T-helper 17 cell (primary cell): ENCODE measurements at regions not wholly inside any gene's neighbourhood (a gene's known extent, or its start where the extent isn't known, plus 50 kb on each side); places are given as distances from the start of the nearest gene placed in this dataset.
"Not testable (repeated sequence)": the region's sequence is repeated elsewhere in the genome, so short reads cannot be mapped to it uniquely, and the experiment has no call there.

Experiments
- ATAC-seq: fragments of 150-1000 bp; cut with Tn5 transposase; 2 replicates; pipeline ENCODE4 v1.10.0; 2021; ENCODE audit warnings: mild to moderate bottlenecking, moderate library complexity
- DNase-seq, 3 donors: peaks; one replicate each; pipeline versions ENCODE4 v3.0.0 to v3.0.0-alpha.2; 2020 to 2021
- H3K9me3 ChIP-seq: one replicate; pipeline ENCODE4 v1.7.0; 2013; ENCODE audit warnings: low read length, mild to moderate bottlenecking; ENCODE audit not compliant: control insufficient read depth, poor library complexity, severe bottlenecking
- H3K27ac Mint-ChIP-seq: one replicate; pipeline ENCODE4 v1.8.0; 2022; ENCODE audit warnings: mild to moderate bottlenecking, moderate library complexity, mixed read lengths
- H3K27me3 Mint-ChIP-seq: one replicate; pipeline ENCODE4 v1.8.0; 2022; ENCODE audit warnings: mixed read lengths
- H3K36me3 Mint-ChIP-seq: one replicate; pipeline ENCODE4 v1.8.0; 2022; ENCODE audit warnings: low read depth, mixed read lengths
- H3K4me1 Mint-ChIP-seq: one replicate; pipeline ENCODE4 v1.8.0; 2022; ENCODE audit warnings: mild to moderate bottlenecking, mixed read lengths
- H3K4me3 Mint-ChIP-seq: one replicate; pipeline ENCODE4 v1.8.0; 2022; ENCODE audit warnings: mild to moderate bottlenecking, moderate library complexity, mixed read lengths

DNA sequence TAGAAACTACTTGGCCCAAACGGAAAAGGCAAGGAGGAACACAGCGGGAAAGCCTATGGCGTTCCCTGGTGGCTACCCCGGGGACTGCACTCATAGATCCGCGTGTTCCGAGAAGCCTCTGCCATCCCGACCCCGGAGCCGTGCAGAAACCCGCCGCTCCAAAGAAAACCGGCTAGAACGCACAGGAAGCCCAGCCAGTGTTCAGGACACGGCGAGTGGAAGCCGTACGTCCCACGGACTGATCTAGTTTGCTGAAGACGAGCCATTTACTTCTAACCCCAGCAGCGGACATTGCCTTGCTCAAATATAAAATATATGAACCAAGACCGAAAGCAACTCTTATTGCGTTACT, 215.0 kb upstream of the NOTCH2NLA start:
- ATAC-seq (peak; percentile 16), DNase-seq (peak in 1 of 3 donors; percentile 8)
- peak overlapping the region; percentile 76 for H3K4me3 Mint-ChIP-seq
- H3K4me1 Mint-ChIP-seq, H3K9me3 ChIP-seq, H3K27me3 Mint-ChIP-seq, H3K36me3 Mint-ChIP-seq, H3K27ac Mint-ChIP-seq: not testable (repeated sequence)

DNA sequence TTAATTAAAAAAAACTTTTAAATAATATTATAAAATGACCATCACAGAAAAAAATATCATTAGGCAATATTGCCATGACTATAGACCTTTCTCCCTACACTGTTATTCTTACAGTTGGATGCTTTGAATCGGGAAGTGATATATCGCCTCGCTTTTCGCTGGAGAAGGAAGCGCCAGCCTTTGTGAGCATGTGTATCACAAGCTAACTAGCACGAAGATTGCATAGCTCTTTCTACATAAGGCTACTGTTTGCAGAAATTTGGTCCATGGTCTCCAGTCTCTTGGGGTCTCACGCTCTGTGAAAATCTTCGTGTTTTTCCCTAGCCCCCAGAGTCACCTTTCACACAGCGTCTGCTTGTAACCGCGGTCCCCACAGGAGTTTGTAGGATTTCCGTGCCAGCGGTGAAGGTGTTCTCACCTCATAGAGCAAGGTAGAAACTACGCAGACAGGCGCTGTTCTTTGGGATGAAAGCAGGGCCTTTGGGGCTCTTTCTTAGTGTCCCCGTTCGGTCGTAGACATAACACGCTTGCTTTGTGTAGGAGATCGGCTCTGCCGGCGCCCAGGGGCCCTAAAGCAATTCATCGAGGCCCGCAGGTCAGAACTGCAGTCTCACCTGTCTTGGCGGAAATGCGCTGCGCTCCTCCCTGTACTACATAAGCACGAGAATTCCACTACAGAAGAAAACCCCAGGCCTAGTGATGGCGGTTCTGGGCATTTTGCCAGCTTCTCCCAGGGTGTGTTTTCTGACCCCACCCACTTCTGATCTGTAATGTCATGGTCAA, 214.5 kb upstream of the NOTCH2NLA start:
- DNase-seq, H3K4me1 Mint-ChIP-seq, H3K27ac Mint-ChIP-seq, H3K4me3 Mint-ChIP-seq, H3K36me3 Mint-ChIP-seq, H3K9me3 ChIP-seq, H3K27me3 Mint-ChIP-seq: not testable (repeated sequence)
- ATAC-seq = peak; percentile 59

- ATAC-seq = not testable (repeated sequence)
Observed at GRCh38 chr1:146438543-146438942, 209.7 kb upstream of the NOTCH2NLA start.

DNA sequence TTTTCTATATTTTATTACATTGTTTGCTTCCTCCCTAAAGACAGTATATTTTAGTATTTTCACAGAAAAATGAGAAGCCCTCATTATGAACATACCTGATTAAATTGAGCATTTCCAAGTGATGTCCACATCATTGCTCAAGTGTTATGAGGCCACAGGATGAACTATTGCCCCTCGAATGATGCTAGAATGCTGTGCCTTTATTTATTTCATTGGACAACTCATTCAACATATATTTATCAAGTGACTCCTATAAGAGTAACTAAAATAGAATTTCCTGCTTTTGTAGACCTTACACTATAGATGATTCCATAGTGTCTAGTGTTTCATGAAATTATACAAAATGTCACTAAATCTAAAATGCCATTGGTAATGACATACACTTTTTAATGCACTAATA, 187.8 kb upstream of the NOTCH2NLA start:
- not testable (repeated sequence) for H3K36me3 Mint-ChIP-seq, H3K4me3 Mint-ChIP-seq, H3K27ac Mint-ChIP-seq, ATAC-seq, H3K9me3 ChIP-seq, DNase-seq, H3K27me3 Mint-ChIP-seq, H3K4me1 Mint-ChIP-seq

More at GRCh38 chr1:146438543-146438942, 209.7 kb upstream of the NOTCH2NLA start:
- not testable (repeated sequence) for H3K9me3 ChIP-seq, DNase-seq, H3K27ac Mint-ChIP-seq, H3K27me3 Mint-ChIP-seq, H3K36me3 Mint-ChIP-seq, H3K4me1 Mint-ChIP-seq, H3K4me3 Mint-ChIP-seq

- Mint-ChIP-seq H3K4me1 (peaks cover 11% of the 10 kb centered on the region), H3K4me3 (peak overlapping the region; percentile 52), H3K27ac (peak overlapping the region; percentile 81)
- ATAC-seq, H3K36me3 Mint-ChIP-seq, H3K27me3 Mint-ChIP-seq, DNase-seq, H3K9me3 ChIP-seq: not testable (repeated sequence)
Observed at GRCh38 chr1:146415017-146415416, 186.2 kb upstream of the NOTCH2NLA start.

GRCh38 chr1:146413911-146414310, 185.1 kb upstream of the NOTCH2NLA start:
- DNase-seq, H3K9me3 ChIP-seq, H3K27me3 Mint-ChIP-seq, H3K36me3 Mint-ChIP-seq, ATAC-seq, H3K27ac Mint-ChIP-seq: not testable (repeated sequence)
- H3K4me1 Mint-ChIP-seq = peaks cover 14% of the 10 kb centered on the region
- peak overlapping the region; percentile 9 for H3K4me3 Mint-ChIP-seq

- not testable (repeated sequence) for DNase-seq, H3K27me3 Mint-ChIP-seq, H3K9me3 ChIP-seq, H3K36me3 Mint-ChIP-seq
- ATAC-seq = peak; percentile 72
- Mint-ChIP-seq H3K4me1 (peaks cover 14% of the 10 kb centered on the region), H3K27ac (peak overlapping the region; percentile 91), H3K4me3 (peak overlapping the region; percentile 62)
Observed at GRCh38 chr1:146411923-146412322, 183.1 kb upstream of the NOTCH2NLA start.

GRCh38 chr1:146409817-146410441, 181.1 kb upstream of the NOTCH2NLA start:
- DNase-seq, H3K27me3 Mint-ChIP-seq, H3K36me3 Mint-ChIP-seq, H3K9me3 ChIP-seq: not testable (repeated sequence)
- Mint-ChIP-seq H3K4me1 (peaks cover 11% of the 10 kb centered on the region), H3K27ac (peak overlapping the region; percentile 93), H3K4me3 (peak overlapping the region; percentile 88)
- peak; percentile 76 for ATAC-seq

GRCh38 chr1:146409116-146409801, 180.4 kb upstream of the NOTCH2NLA start:
- DNase-seq, H3K36me3 Mint-ChIP-seq: not testable (repeated sequence)
- H3K4me3 Mint-ChIP-seq = peak overlapping the region; percentile 88

DNA sequence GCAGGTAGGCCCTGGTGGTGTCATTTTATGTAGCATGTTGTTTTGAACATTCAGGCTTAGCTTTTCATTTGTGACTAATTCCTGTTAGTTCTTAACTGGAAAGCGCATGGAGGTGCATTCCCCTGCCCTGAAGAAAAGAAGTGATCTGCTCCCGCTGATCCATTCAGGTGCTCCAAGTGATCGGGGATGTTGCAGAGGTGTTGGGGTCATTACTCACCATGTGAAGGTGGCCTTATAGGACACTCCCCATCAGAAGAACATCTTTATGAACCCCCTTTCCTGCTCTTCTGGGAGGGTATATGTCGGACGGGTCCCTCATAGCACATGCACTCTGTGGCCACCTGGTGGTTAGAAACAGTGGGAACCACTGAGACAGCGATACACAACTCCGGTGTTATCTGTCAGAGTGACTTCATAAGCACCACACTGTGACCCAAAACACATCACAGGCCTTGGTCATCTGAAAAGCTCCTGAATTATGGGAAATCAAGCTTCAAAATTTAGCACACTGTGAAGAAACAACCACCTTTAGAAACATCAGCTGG, 172.5 kb upstream of the NOTCH2NLA start:
- H3K4me3 Mint-ChIP-seq = peak overlapping the region; percentile 67
- peak overlapping the region; percentile 90 for H3K27ac Mint-ChIP-seq
- H3K9me3 ChIP-seq, DNase-seq, H3K36me3 Mint-ChIP-seq, H3K27me3 Mint-ChIP-seq: not testable (repeated sequence)
- H3K4me1 Mint-ChIP-seq = peaks cover 17% of the 10 kb centered on the region
- peak; percentile 72 for ATAC-seq

More at GRCh38 chr1:146409116-146409801, 180.4 kb upstream of the NOTCH2NLA start:
- not testable (repeated sequence) for H3K9me3 ChIP-seq, H3K27me3 Mint-ChIP-seq
- Mint-ChIP-seq H3K27ac (peak overlapping the region; percentile 93), H3K4me1 (peaks cover 11% of the 10 kb centered on the region)
- ATAC-seq = peak; percentile 82

GRCh38 chr1:146400173-146401121, 171.6 kb upstream of the NOTCH2NLA start:
- H3K36me3 Mint-ChIP-seq, DNase-seq, ATAC-seq, H3K27me3 Mint-ChIP-seq, H3K9me3 ChIP-seq: not testable (repeated sequence)
- H3K27ac Mint-ChIP-seq = peak overlapping the region; percentile 90
- peaks cover 17% of the 10 kb centered on the region for H3K4me1 Mint-ChIP-seq
- peak overlapping the region; percentile 50 for H3K4me3 Mint-ChIP-seq

GRCh38 chr1:146399225-146399624, 170.4 kb upstream of the NOTCH2NLA start:
- peaks cover 17% of the 10 kb centered on the region for H3K4me1 Mint-ChIP-seq
- not testable (repeated sequence) for H3K27me3 Mint-ChIP-seq, H3K9me3 ChIP-seq, H3K27ac Mint-ChIP-seq, H3K4me3 Mint-ChIP-seq, DNase-seq, H3K36me3 Mint-ChIP-seq
- peak; percentile 80 for ATAC-seq
